ENCODE measurements at regions not wholly inside any gene's neighbourhood (a gene's known extent, or its start where the extent isn't known, plus 50 kb on each side); places are given as distances from the start of the nearest gene placed in this dataset.

- H3K4me3 ChIP-seq (ENCODE audit: low read depth in 1 of 2, low read length in 2 of 2), result no peak overlapping the region
- no peaks in the 10 kb centered on the region for H3K9me3 ChIP-seq (ENCODE audit: control insufficient read depth in 1 of 2, low read length in 2 of 2)
- H3K27me3 ChIP-seq (ENCODE audit: low read depth, low read length), result no peaks in the 10 kb centered on the region
- no peak overlapping the region for H3K27ac ChIP-seq (ENCODE audit: low read length)
- no peaks in the 10 kb centered on the region for H3K4me1 ChIP-seq (ENCODE audit: control insufficient read depth in 1 of 2, insufficient read depth in 2 of 2, low read length in 2 of 2)
- no peaks in the 10 kb centered on the region for H3K36me3 ChIP-seq (ENCODE audit: control insufficient read depth in 1 of 2, insufficient read depth in 2 of 2, low read length in 2 of 2)
Observed at GRCh38 chr2:145059343-145059742, 539.4 kb upstream of the ZEB2 start.

- H3K4me1 ChIP-seq (ENCODE audit: control insufficient read depth in 1 of 2, insufficient read depth in 2 of 2, low read length in 2 of 2), result no peaks in the 10 kb centered on the region
- H3K36me3 ChIP-seq (ENCODE audit: control insufficient read depth in 1 of 2, insufficient read depth in 2 of 2, low read length in 2 of 2), result no peaks in the 10 kb centered on the region
- H3K27ac ChIP-seq (ENCODE audit: low read length), result no peak overlapping the region
- no peaks in the 10 kb centered on the region for H3K9me3 ChIP-seq (ENCODE audit: control insufficient read depth in 1 of 2, low read length in 2 of 2)
- no peak overlapping the region for H3K4me3 ChIP-seq (ENCODE audit: low read depth in 1 of 2, low read length in 2 of 2)
- no peaks in the 10 kb centered on the region for H3K27me3 ChIP-seq (ENCODE audit: low read depth, low read length)
Observed at GRCh38 chr2:145058457-145058856, 538.5 kb upstream of the ZEB2 start.

GRCh38 chr2:145055651-145056050 is 535.7 kb upstream of the ZEB2 start:
- Histone ChIP-seq H3K4me1 (ENCODE audit: control insufficient read depth in 1 of 2, insufficient read depth in 2 of 2, low read length in 2 of 2) (no peaks in the 10 kb centered on the region), H3K36me3 (ENCODE audit: control insufficient read depth in 1 of 2, insufficient read depth in 2 of 2, low read length in 2 of 2) (no peaks in the 10 kb centered on the region), H3K4me3 (ENCODE audit: low read depth in 1 of 2, low read length in 2 of 2) (no peak overlapping the region), H3K9me3 (ENCODE audit: control insufficient read depth in 1 of 2, low read length in 2 of 2) (no peaks in the 10 kb centered on the region), H3K27ac (ENCODE audit: low read length) (no peak overlapping the region), H3K27me3 (ENCODE audit: low read depth, low read length) (no peaks in the 10 kb centered on the region)

- Histone ChIP-seq H3K9me3 (ENCODE audit: control insufficient read depth in 1 of 2, low read length in 2 of 2) (no peaks in the 10 kb centered on the region), H3K27ac (ENCODE audit: low read length) (no peak overlapping the region)
Observed at GRCh38 chr2:145050134-145050533, 530.2 kb upstream of the ZEB2 start.

GRCh38 chr2:145049475-145049874 is 529.6 kb upstream of the ZEB2 start:
- H3K9me3 ChIP-seq (ENCODE audit: control insufficient read depth in 1 of 2, low read length in 2 of 2), result no peaks in the 10 kb centered on the region
- H3K27me3 ChIP-seq (ENCODE audit: low read depth, low read length), result no peaks in the 10 kb centered on the region
- no peak overlapping the region for H3K27ac ChIP-seq (ENCODE audit: low read length)
- H3K36me3 ChIP-seq (ENCODE audit: control insufficient read depth in 1 of 2, insufficient read depth in 2 of 2, low read length in 2 of 2), result no peaks in the 10 kb centered on the region
- H3K4me1 ChIP-seq (ENCODE audit: control insufficient read depth in 1 of 2, insufficient read depth in 2 of 2, low read length in 2 of 2), result no peaks in the 10 kb centered on the region
- no peak overlapping the region for H3K4me3 ChIP-seq (ENCODE audit: low read depth in 1 of 2, low read length in 2 of 2)

More at GRCh38 chr2:145050134-145050533, 530.2 kb upstream of the ZEB2 start:
- Histone ChIP-seq H3K27me3 (ENCODE audit: low read depth, low read length) (no peaks in the 10 kb centered on the region), H3K36me3 (ENCODE audit: control insufficient read depth in 1 of 2, insufficient read depth in 2 of 2, low read length in 2 of 2) (no peaks in the 10 kb centered on the region), H3K4me3 (ENCODE audit: low read depth in 1 of 2, low read length in 2 of 2) (no peak overlapping the region), H3K4me1 (ENCODE audit: control insufficient read depth in 1 of 2, insufficient read depth in 2 of 2, low read length in 2 of 2) (no peaks in the 10 kb centered on the region)

- no peak overlapping the region for H3K27ac ChIP-seq (ENCODE audit: low read length)
- no peaks in the 10 kb centered on the region for H3K36me3 ChIP-seq (ENCODE audit: control insufficient read depth in 1 of 2, insufficient read depth in 2 of 2, low read length in 2 of 2)
- H3K27me3 ChIP-seq (ENCODE audit: low read depth, low read length), result no peaks in the 10 kb centered on the region
- H3K9me3 ChIP-seq (ENCODE audit: control insufficient read depth in 1 of 2, low read length in 2 of 2), result no peaks in the 10 kb centered on the region
- no peaks in the 10 kb centered on the region for H3K4me1 ChIP-seq (ENCODE audit: control insufficient read depth in 1 of 2, insufficient read depth in 2 of 2, low read length in 2 of 2)
- H3K4me3 ChIP-seq (ENCODE audit: low read depth in 1 of 2, low read length in 2 of 2), result no peak overlapping the region
Observed at GRCh38 chr2:145047554-145047953, 527.6 kb upstream of the ZEB2 start.

- Histone ChIP-seq H3K4me1 (ENCODE audit: control insufficient read depth in 1 of 2, insufficient read depth in 2 of 2, low read length in 2 of 2) (no peaks in the 10 kb centered on the region), H3K36me3 (ENCODE audit: control insufficient read depth in 1 of 2, insufficient read depth in 2 of 2, low read length in 2 of 2) (no peaks in the 10 kb centered on the region), H3K27me3 (ENCODE audit: low read depth, low read length) (no peaks in the 10 kb centered on the region), H3K9me3 (ENCODE audit: control insufficient read depth in 1 of 2, low read length in 2 of 2) (no peaks in the 10 kb centered on the region), H3K27ac (ENCODE audit: low read length) (no peak overlapping the region), H3K4me3 (ENCODE audit: low read depth in 1 of 2, low read length in 2 of 2) (no peak overlapping the region)
Observed at GRCh38 chr2:145044491-145044890, 524.6 kb upstream of the ZEB2 start.

- Histone ChIP-seq H3K27ac (ENCODE audit: low read length) (no peak overlapping the region), H3K27me3 (ENCODE audit: low read depth, low read length) (no peaks in the 10 kb centered on the region), H3K4me1 (ENCODE audit: control insufficient read depth in 1 of 2, insufficient read depth in 2 of 2, low read length in 2 of 2) (no peaks in the 10 kb centered on the region), H3K36me3 (ENCODE audit: control insufficient read depth in 1 of 2, insufficient read depth in 2 of 2, low read length in 2 of 2) (no peaks in the 10 kb centered on the region), H3K9me3 (ENCODE audit: control insufficient read depth in 1 of 2, low read length in 2 of 2) (no peaks in the 10 kb centered on the region), H3K4me3 (ENCODE audit: low read depth in 1 of 2, low read length in 2 of 2) (no peak overlapping the region)
Observed at GRCh38 chr2:145043399-145043834, 523.5 kb upstream of the ZEB2 start.

GRCh38 chr2:145041706-145042105 is 521.8 kb upstream of the ZEB2 start:
- Histone ChIP-seq H3K9me3 (ENCODE audit: control insufficient read depth in 1 of 2, low read length in 2 of 2) (no peaks in the 10 kb centered on the region), H3K27me3 (ENCODE audit: low read depth, low read length) (no peaks in the 10 kb centered on the region), H3K4me3 (ENCODE audit: low read depth in 1 of 2, low read length in 2 of 2) (no peak overlapping the region), H3K27ac (ENCODE audit: low read length) (no peak overlapping the region), H3K4me1 (ENCODE audit: control insufficient read depth in 1 of 2, insufficient read depth in 2 of 2, low read length in 2 of 2) (no peaks in the 10 kb centered on the region), H3K36me3 (ENCODE audit: control insufficient read depth in 1 of 2, insufficient read depth in 2 of 2, low read length in 2 of 2) (no peaks in the 10 kb centered on the region)

GRCh38 chr2:145040433-145040832 is 520.5 kb upstream of the ZEB2 start:
- H3K4me1 ChIP-seq (ENCODE audit: control insufficient read depth in 1 of 2, insufficient read depth in 2 of 2, low read length in 2 of 2), result no peaks in the 10 kb centered on the region
- H3K27me3 ChIP-seq (ENCODE audit: low read depth, low read length), result no peaks in the 10 kb centered on the region
- no peak overlapping the region for H3K27ac ChIP-seq (ENCODE audit: low read length)
- H3K9me3 ChIP-seq (ENCODE audit: control insufficient read depth in 1 of 2, low read length in 2 of 2), result no peaks in the 10 kb centered on the region
- no peaks in the 10 kb centered on the region for H3K36me3 ChIP-seq (ENCODE audit: control insufficient read depth in 1 of 2, insufficient read depth in 2 of 2, low read length in 2 of 2)
- H3K4me3 ChIP-seq (ENCODE audit: low read depth in 1 of 2, low read length in 2 of 2), result no peak overlapping the region

GRCh38 chr2:145038041-145038525 is 518.2 kb upstream of the ZEB2 start:
- Histone ChIP-seq H3K27me3 (ENCODE audit: low read depth, low read length) (no peaks in the 10 kb centered on the region), H3K36me3 (ENCODE audit: control insufficient read depth in 1 of 2, insufficient read depth in 2 of 2, low read length in 2 of 2) (no peaks in the 10 kb centered on the region), H3K4me1 (ENCODE audit: control insufficient read depth in 1 of 2, insufficient read depth in 2 of 2, low read length in 2 of 2) (no peaks in the 10 kb centered on the region), H3K9me3 (ENCODE audit: control insufficient read depth in 1 of 2, low read length in 2 of 2) (no peaks in the 10 kb centered on the region), H3K27ac (ENCODE audit: low read length) (peak overlapping the region; percentile 1), H3K4me3 (ENCODE audit: low read depth in 1 of 2, low read length in 2 of 2) (no peak overlapping the region)

- H3K4me1 ChIP-seq (ENCODE audit: control insufficient read depth in 1 of 2, insufficient read depth in 2 of 2, low read length in 2 of 2), result no peaks in the 10 kb centered on the region
- H3K27ac ChIP-seq (ENCODE audit: low read length), result peak overlapping the region; percentile 22
- no peaks in the 10 kb centered on the region for H3K9me3 ChIP-seq (ENCODE audit: control insufficient read depth in 1 of 2, low read length in 2 of 2)
- no peak overlapping the region for H3K4me3 ChIP-seq (ENCODE audit: low read depth in 1 of 2, low read length in 2 of 2)
- H3K27me3 ChIP-seq (ENCODE audit: low read depth, low read length), result no peaks in the 10 kb centered on the region
- H3K36me3 ChIP-seq (ENCODE audit: control insufficient read depth in 1 of 2, insufficient read depth in 2 of 2, low read length in 2 of 2), result no peaks in the 10 kb centered on the region
Observed at GRCh38 chr2:145036421-145037011, 516.6 kb upstream of the ZEB2 start.

Measured in muscle layer of duodenum (tissue), 2 donors.